DND-41 (cell line): ENCODE measurements at regions not wholly inside any gene's neighbourhood (a gene's known extent, or its start where the extent isn't known, plus 50 kb on each side); places are given as distances from the start of the nearest gene placed in this dataset.

ENCODE experiments used
- ATAC-seq: fragments of 200-7000 bp; cut with Tn5 transposase; 3 replicates; pipeline ENCODE4 v1.9.1; 2021; ENCODE audit warnings: low read depth; ENCODE audit not compliant: insufficient read depth
- DNase-seq: peaks from one replicate; pipeline ENCODE4 v3.0.0-alpha.2; 2020
- H2AFZ ChIP-seq: 2 replicates; pipeline ENCODE4 v1.6.0; 2012; ENCODE audit warnings: low read depth, low read length
- H3K27ac ChIP-seq: 2 replicates; pipeline ENCODE4 v1.5.1; 2012; ENCODE audit warnings: low read length, inconsistent platforms
- H3K27me3 ChIP-seq: fragments of 200-600 bp; sonication (generic); 2 replicates; pipeline ENCODE4 v1.6.0; 2012; ENCODE audit warnings: low read length, mild to moderate bottlenecking, inconsistent platforms; ENCODE audit not compliant: insufficient read depth, poor library complexity
- H3K36me3 ChIP-seq: 2 replicates; pipeline ENCODE4 v1.5.1; 2012; ENCODE audit warnings: low read length, inconsistent platforms; ENCODE audit not compliant: insufficient read depth
- H3K4me1 ChIP-seq: 2 replicates; pipeline ENCODE4 v1.5.1; 2012; ENCODE audit warnings: mild to moderate bottlenecking, low read length; ENCODE audit not compliant: insufficient read depth
- H3K4me2 ChIP-seq: 2 replicates; pipeline ENCODE4 v1.6.0; 2012; ENCODE audit warnings: mild to moderate bottlenecking, moderate library complexity, low read length, inconsistent platforms; ENCODE audit not compliant: insufficient read depth
- H3K4me3 ChIP-seq, 2 experiments: fragments of 200-600 bp in 1 of 2; shearing (Covaris generic) in 1 of 2; 2 replicates each; pipeline ENCODE4 v1.5.1; 2012 to 2016; ENCODE audit warnings: inconsistent platforms in 2 of 2, low read length in 2 of 2, mild to moderate bottlenecking in 2 of 2, low read depth in 1 of 2, moderate library complexity in 1 of 2
- H3K79me2 ChIP-seq: 2 replicates; pipeline ENCODE4 v1.6.0; 2012; ENCODE audit warnings: low read length, inconsistent platforms; ENCODE audit not compliant: insufficient read depth
- H3K9ac ChIP-seq: 2 replicates; pipeline ENCODE4 v1.6.0; 2012; ENCODE audit warnings: low read depth, mild to moderate bottlenecking, inconsistent platforms, low read length, moderate library complexity
- H3K9me3 ChIP-seq: 2 replicates; pipeline ENCODE4 v1.5.1; 2012; ENCODE audit warnings: low read length, moderate library complexity, mild to moderate bottlenecking, inconsistent platforms; ENCODE audit not compliant: insufficient read depth, severe bottlenecking
- H4K20me1 ChIP-seq: 2 replicates; pipeline ENCODE4 v1.6.0; 2012; ENCODE audit warnings: low read length; ENCODE audit not compliant: insufficient read depth
- CTCF ChIP-seq: IDR thresholded peaks from 2 replicates; pipeline ENCODE4 v1.5.1; 2012; ENCODE audit warnings: borderline replicate concordance, low read length, moderate library complexity, mild to moderate bottlenecking; ENCODE audit not compliant: poor library complexity, severe bottlenecking; ENCODE audit errors: extremely low read depth
- EZH2 ChIP-seq: IDR thresholded peaks from 3 replicates; pipeline ENCODE4 v1.6.1; 2012; ENCODE audit warnings: borderline replicate concordance, low read depth, mild to moderate bottlenecking, moderate library complexity, low read length, inconsistent platforms; ENCODE audit not compliant: severe bottlenecking

GRCh38 chr2:144798989-144799388 is 279.1 kb upstream of the ZEB2 start:
- TF ChIP-seq CTCF, result no peak
- TF ChIP-seq EZH2, result no peak
- no peaks in the 10 kb centered on the region for H3K9me3 ChIP-seq
- H3K4me1 ChIP-seq, result no peaks in the 10 kb centered on the region
- no peak overlapping the region for H3K4me3 ChIP-seq
- no peak overlapping the region for H3K9ac ChIP-seq
- H3K27me3 ChIP-seq, result no peaks in the 10 kb centered on the region
- no peaks in the 10 kb centered on the region for H3K79me2 ChIP-seq
- no peak overlapping the region for H3K27ac ChIP-seq
- DNase-seq, result no peak
- H4K20me1 ChIP-seq, result no peaks in the 10 kb centered on the region
- H2AFZ ChIP-seq, result no peak overlapping the region
- ATAC-seq, result no peak
- no peaks in the 10 kb centered on the region for H3K36me3 ChIP-seq
- H3K4me2 ChIP-seq, result no peak overlapping the region

- H3K4me2 ChIP-seq, result no peak overlapping the region
- no peaks in the 10 kb centered on the region for H3K36me3 ChIP-seq
- H4K20me1 ChIP-seq, result no peaks in the 10 kb centered on the region
- no peaks in the 10 kb centered on the region for H3K79me2 ChIP-seq
- ATAC-seq, result no peak
- no peaks in the 10 kb centered on the region for H3K4me1 ChIP-seq
- H3K27ac ChIP-seq, result no peak overlapping the region
- no peak overlapping the region for H3K4me3 ChIP-seq
- TF ChIP-seq CTCF (no peak), EZH2 (no peak)
- no peaks in the 10 kb centered on the region for H3K27me3 ChIP-seq
- no peak for DNase-seq
- H3K9me3 ChIP-seq, result no peaks in the 10 kb centered on the region
- no peak overlapping the region for H2AFZ ChIP-seq
- H3K9ac ChIP-seq, result no peak overlapping the region
These were observed 278.1 kb upstream of the ZEB2 start for GRCh38 chr2:144798034-144798433.

GRCh38 chr2:144796936-144797335 is 277.0 kb upstream of the ZEB2 start:
- H4K20me1 ChIP-seq, result no peaks in the 10 kb centered on the region
- no peaks in the 10 kb centered on the region for H3K4me1 ChIP-seq
- no peak overlapping the region for H3K9ac ChIP-seq
- H3K27me3 ChIP-seq, result no peaks in the 10 kb centered on the region
- H3K79me2 ChIP-seq, result no peaks in the 10 kb centered on the region
- no peak for ATAC-seq
- H3K9me3 ChIP-seq, result no peaks in the 10 kb centered on the region
- no peak overlapping the region for H3K4me2 ChIP-seq
- no peaks in the 10 kb centered on the region for H3K36me3 ChIP-seq
- no peak overlapping the region for H3K27ac ChIP-seq
- H2AFZ ChIP-seq, result peak overlapping the region; percentile 7; the same call in 1 of the 2 replicates
- H3K4me3 ChIP-seq, result no peak overlapping the region
- TF ChIP-seq CTCF (no peak), EZH2 (no peak)
- DNase-seq, result no peak

- no peaks in the 10 kb centered on the region for H3K79me2 ChIP-seq
- H3K27me3 ChIP-seq, result no peaks in the 10 kb centered on the region
- ATAC-seq (no peak), DNase-seq (no peak)
- no peaks in the 10 kb centered on the region for H3K36me3 ChIP-seq
- no peak for TF ChIP-seq EZH2
- TF ChIP-seq CTCF, result no peak
- H3K4me2 ChIP-seq, result no peak overlapping the region
- no peak overlapping the region for H3K4me3 ChIP-seq
- no peaks in the 10 kb centered on the region for H4K20me1 ChIP-seq
- no peak overlapping the region for H3K27ac ChIP-seq
- H3K4me1 ChIP-seq, result no peaks in the 10 kb centered on the region
- no peak overlapping the region for H3K9ac ChIP-seq
- H2AFZ ChIP-seq, result 0 out of 2 replicates have a peak overlapping the region, but pooled peaks have one; percentile 2
- H3K9me3 ChIP-seq, result no peaks in the 10 kb centered on the region
These were observed 276.2 kb upstream of the ZEB2 start for GRCh38 chr2:144796164-144796563.
